GM12878 (cell line): ENCODE measurements at regions not wholly inside any gene's neighbourhood (a gene's known extent, or its start where the extent isn't known, plus 50 kb on each side); places are given as distances from the start of the nearest gene placed in this dataset.

Source experiments
- ASH2L ChIP-seq: fragments of 300-600, 200-600 bp; sonication (generic); IDR thresholded peaks from 2 replicates; pipeline ENCODE4 v1.6.1; 2017; ENCODE audit warnings: low read depth, mild to moderate bottlenecking, borderline replicate concordance
- BACH1 ChIP-seq: fragments of 450-650 bp; IDR thresholded peaks from 2 replicates; pipeline ENCODE4 v1.6.1; 2017; ENCODE audit warnings: mild to moderate bottlenecking, borderline replicate concordance
- BMI1 ChIP-seq: fragments of 450-650 bp; IDR thresholded peaks from 2 replicates; pipeline ENCODE4 v1.6.1; 2016; ENCODE audit warnings: mild to moderate bottlenecking, moderate library complexity, borderline replicate concordance
- CHD4 ChIP-seq: fragments of 200-600 bp; sonication (generic); IDR thresholded peaks from 2 replicates; pipeline ENCODE4 v1.6.1; 2016; ENCODE audit warnings: mild to moderate bottlenecking
- CREM ChIP-seq: IDR thresholded peaks from 2 replicates; pipeline ENCODE4 v1.6.1; 2014; ENCODE audit warnings: antibody characterized with exemption, low read depth
- EED ChIP-seq: sonication (generic); IDR thresholded peaks from 2 replicates; pipeline ENCODE4 v1.6.1; 2016; ENCODE audit warnings: antibody characterized with exemption, low read depth
- ETV6 ChIP-seq, 2 experiments: fragments of 450-650 bp in 1 of 2; IDR thresholded peaks in 1 of 2; conservative IDR thresholded peaks in 1 of 2; 2 replicates each; pipeline ENCODE4 v1.6.1; 2014; ENCODE audit warnings: antibody characterized with exemption in 1 of 2, borderline replicate concordance in 1 of 2, low read depth in 1 of 2, mild to moderate bottlenecking in 1 of 2, moderate library complexity in 1 of 2
- HCFC1 ChIP-seq: fragments of 150-350 bp; IDR thresholded peaks from 2 replicates; pipeline ENCODE4 v1.6.1; 2014; ENCODE audit warnings: low read length
- KDM1A ChIP-seq: fragments of 200-600 bp; sonication (generic); IDR thresholded peaks from 2 replicates; pipeline ENCODE4 v1.6.1; 2016; ENCODE audit warnings: borderline replicate concordance
- KLF5 ChIP-seq: fragments of 450-650 bp; IDR thresholded peaks from 2 replicates; pipeline ENCODE4 v1.6.1; 2014; ENCODE audit warnings: mild to moderate bottlenecking; ENCODE audit not compliant: partially characterized antibody
- MYC ChIP-seq: IDR thresholded peaks from 2 replicates; pipeline ENCODE4 v1.6.1; 2011; ENCODE audit warnings: mild to moderate bottlenecking, low read length, moderate library complexity, inconsistent platforms; ENCODE audit not compliant: insufficient read depth, insufficient replicate concordance, insufficient read length, severe bottlenecking
- NR2C2 ChIP-seq: IDR thresholded peaks from 2 replicates; pipeline ENCODE4 v1.6.1; 2011; ENCODE audit warnings: borderline replicate concordance, low read depth; ENCODE audit not compliant: control insufficient read depth, insufficient read length
- NRF1 ChIP-seq: conservative IDR thresholded peaks from 2 replicates; pipeline ENCODE4 v1.6.1; 2011; ENCODE audit warnings: mild to moderate bottlenecking, low read depth, low read length, improper control_type of control experiment
- PML ChIP-seq: IDR thresholded peaks from 2 replicates; pipeline ENCODE4 v1.6.1; 2012; ENCODE audit warnings: low read length, inconsistent platforms
- POLR2A ChIP-seq: IDR thresholded peaks from 2 replicates; pipeline ENCODE4 v1.6.1; 2011; ENCODE audit warnings: low read depth, mild to moderate bottlenecking, low read length
- POLR2AphosphoS5 ChIP-seq: IDR thresholded peaks from 2 replicates; pipeline ENCODE4 v1.6.1; 2011; ENCODE audit warnings: mild to moderate bottlenecking, low read length, inconsistent platforms
- RCOR1 ChIP-seq: conservative IDR thresholded peaks from 2 replicates; pipeline ENCODE4 v1.6.1; 2012; ENCODE audit warnings: low read depth, low read length, improper control_type of control experiment
- RELA ChIP-seq: fragments of 450-650 bp; IDR thresholded peaks from 2 replicates; pipeline ENCODE4 v1.8.0; 2014; ENCODE audit warnings: borderline replicate concordance; ENCODE audit not compliant: partially characterized antibody
- STAT3 ChIP-seq: IDR thresholded peaks from 2 replicates; pipeline ENCODE4 v1.6.1; 2011; ENCODE audit warnings: low read depth, low read length, improper control_type of control experiment
- SUPT20H ChIP-seq: IDR thresholded peaks from 2 replicates; pipeline ENCODE4 v1.6.1; 2011; ENCODE audit warnings: low read depth, mild to moderate bottlenecking, low read length, moderate library complexity, borderline replicate concordance; ENCODE audit not compliant: control insufficient read depth
- TCF3 ChIP-seq: IDR thresholded peaks from 2 replicates; pipeline ENCODE4 v1.6.1; 2012; ENCODE audit warnings: low read depth, mild to moderate bottlenecking, low read length, borderline replicate concordance; ENCODE audit not compliant: insufficient read depth
- ZNF622 ChIP-seq: fragments of 450-650 bp; IDR thresholded peaks from 2 replicates; pipeline ENCODE4 v1.6.1; 2017; ENCODE audit warnings: mild to moderate bottlenecking, inconsistent platforms
- ZSCAN29 ChIP-seq: fragments of 450-650 bp; IDR thresholded peaks from 2 replicates; pipeline ENCODE4 v1.6.1; 2017; ENCODE audit warnings: mild to moderate bottlenecking, moderate library complexity
- ZZZ3 ChIP-seq: IDR thresholded peaks from 2 replicates; pipeline ENCODE4 v1.6.1; 2011; ENCODE audit warnings: low read depth; ENCODE audit not compliant: control insufficient read depth, insufficient read length
- TF ChIP-seq, protein P1 (sequence below): IDR thresholded peaks from 2 replicates; pipeline ENCODE4 v1.6.1; 2012; ENCODE audit warnings: low read depth, low read length, improper control_type of control experiment
- TF ChIP-seq, protein P2 (sequence below): fragments of 450-650 bp; IDR thresholded peaks from 2 replicates; pipeline ENCODE4 v1.6.1; 2016; ENCODE audit warnings: mild to moderate bottlenecking
- TF ChIP-seq, protein P3 (sequence below): fragments of 450-650 bp; IDR thresholded peaks from 2 replicates; pipeline ENCODE4 v1.6.1; 2016; ENCODE audit warnings: mild to moderate bottlenecking
- TF ChIP-seq, protein P4 (sequence below): fragments of 450-650 bp; IDR thresholded peaks from 2 replicates; pipeline ENCODE4 v1.6.1; 2017; ENCODE audit warnings: mild to moderate bottlenecking, low read depth, inconsistent platforms; ENCODE audit not compliant: poor library complexity, severe bottlenecking

DNA sequence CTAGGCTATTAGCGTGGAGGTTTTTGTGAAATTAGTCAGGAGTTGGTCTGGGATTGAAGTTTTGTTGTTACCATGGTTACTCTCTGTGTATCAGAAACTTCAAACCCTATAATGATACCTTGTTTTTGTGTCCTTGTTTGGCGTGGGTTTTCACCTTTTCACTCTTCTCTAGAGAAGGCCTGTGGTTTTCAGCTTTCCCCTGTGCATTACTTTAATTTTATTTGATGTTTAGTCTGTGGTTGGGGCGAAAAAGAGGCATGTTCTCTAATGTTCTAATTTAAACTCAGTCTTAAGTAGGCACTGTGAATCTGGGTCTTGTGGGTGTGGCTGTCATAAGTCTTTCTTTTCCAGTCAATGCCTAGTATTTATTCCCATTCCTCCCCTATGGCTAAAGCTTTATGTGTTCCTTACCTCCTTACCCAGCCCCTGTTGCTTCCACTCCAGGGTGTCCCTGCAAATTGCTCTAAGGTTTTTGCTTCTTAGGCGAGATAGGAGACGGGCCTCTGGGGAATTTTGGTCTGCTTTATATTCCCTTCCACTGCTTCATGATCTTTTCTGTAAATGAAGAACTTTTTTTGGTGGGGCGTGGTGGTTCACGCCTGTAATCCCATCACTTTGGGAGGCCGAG is 125.1 kb upstream of the XIST start (continued):
- TF ChIP-seq, protein P1, sequence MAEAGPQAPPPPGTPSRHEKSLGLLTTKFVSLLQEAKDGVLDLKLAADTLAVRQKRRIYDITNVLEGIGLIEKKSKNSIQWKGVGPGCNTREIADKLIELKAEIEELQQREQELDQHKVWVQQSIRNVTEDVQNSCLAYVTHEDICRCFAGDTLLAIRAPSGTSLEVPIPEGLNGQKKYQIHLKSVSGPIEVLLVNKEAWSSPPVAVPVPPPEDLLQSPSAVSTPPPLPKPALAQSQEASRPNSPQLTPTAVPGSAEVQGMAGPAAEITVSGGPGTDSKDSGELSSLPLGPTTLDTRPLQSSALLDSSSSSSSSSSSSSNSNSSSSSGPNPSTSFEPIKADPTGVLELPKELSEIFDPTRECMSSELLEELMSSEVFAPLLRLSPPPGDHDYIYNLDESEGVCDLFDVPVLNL, result no peak
- TF ChIP-seq STAT3 (no peak), EED (no peak), ASH2L (no peak), POLR2AphosphoS5 (no peak), BACH1 (no peak), HCFC1 (no peak), ZZZ3 (no peak), PML (no peak), RCOR1 (no peak), ETV6 (conservative IDR thresholded peaks at IDR 0.05 in 1 of 2, IDR thresholded peaks at IDR 0.05 in 1 of 2; ENCODE audit: borderline replicate concordance in 1 of 2, low read depth in 1 of 2) (no peak), NR2C2 (no peak), BMI1 (peak; percentile 99), KLF5 (no peak), KDM1A (no peak), SUPT20H (no peak), CHD4 (no peak), ZSCAN29 (no peak), MYC (no peak), CREM (peak; percentile 38; the same call in 1 of the 2 replicates), POLR2A (no peak), NRF1 (no peak), TCF3 (no peak), RELA (no peak), ZNF622 (no peak)
- TF ChIP-seq, protein P2, sequence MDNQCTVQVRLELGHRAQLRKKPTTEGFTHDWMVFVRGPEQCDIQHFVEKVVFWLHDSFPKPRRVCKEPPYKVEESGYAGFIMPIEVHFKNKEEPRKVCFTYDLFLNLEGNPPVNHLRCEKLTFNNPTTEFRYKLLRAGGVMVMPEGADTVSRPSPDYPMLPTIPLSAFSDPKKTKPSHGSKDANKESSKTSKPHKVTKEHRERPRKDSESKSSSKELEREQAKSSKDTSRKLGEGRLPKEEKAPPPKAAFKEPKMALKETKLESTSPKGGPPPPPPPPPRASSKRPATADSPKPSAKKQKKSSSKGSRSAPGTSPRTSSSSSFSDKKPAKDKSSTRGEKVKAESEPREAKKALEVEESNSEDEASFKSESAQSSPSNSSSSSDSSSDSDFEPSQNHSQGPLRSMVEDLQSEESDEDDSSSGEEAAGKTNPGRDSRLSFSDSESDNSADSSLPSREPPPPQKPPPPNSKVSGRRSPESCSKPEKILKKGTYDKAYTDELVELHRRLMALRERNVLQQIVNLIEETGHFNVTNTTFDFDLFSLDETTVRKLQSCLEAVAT, result no peak
- TF ChIP-seq, protein P3, sequence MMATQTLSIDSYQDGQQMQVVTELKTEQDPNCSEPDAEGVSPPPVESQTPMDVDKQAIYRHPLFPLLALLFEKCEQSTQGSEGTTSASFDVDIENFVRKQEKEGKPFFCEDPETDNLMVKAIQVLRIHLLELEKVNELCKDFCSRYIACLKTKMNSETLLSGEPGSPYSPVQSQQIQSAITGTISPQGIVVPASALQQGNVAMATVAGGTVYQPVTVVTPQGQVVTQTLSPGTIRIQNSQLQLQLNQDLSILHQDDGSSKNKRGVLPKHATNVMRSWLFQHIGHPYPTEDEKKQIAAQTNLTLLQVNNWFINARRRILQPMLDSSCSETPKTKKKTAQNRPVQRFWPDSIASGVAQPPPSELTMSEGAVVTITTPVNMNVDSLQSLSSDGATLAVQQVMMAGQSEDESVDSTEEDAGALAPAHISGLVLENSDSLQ, result no peak
- TF ChIP-seq, protein P4, sequence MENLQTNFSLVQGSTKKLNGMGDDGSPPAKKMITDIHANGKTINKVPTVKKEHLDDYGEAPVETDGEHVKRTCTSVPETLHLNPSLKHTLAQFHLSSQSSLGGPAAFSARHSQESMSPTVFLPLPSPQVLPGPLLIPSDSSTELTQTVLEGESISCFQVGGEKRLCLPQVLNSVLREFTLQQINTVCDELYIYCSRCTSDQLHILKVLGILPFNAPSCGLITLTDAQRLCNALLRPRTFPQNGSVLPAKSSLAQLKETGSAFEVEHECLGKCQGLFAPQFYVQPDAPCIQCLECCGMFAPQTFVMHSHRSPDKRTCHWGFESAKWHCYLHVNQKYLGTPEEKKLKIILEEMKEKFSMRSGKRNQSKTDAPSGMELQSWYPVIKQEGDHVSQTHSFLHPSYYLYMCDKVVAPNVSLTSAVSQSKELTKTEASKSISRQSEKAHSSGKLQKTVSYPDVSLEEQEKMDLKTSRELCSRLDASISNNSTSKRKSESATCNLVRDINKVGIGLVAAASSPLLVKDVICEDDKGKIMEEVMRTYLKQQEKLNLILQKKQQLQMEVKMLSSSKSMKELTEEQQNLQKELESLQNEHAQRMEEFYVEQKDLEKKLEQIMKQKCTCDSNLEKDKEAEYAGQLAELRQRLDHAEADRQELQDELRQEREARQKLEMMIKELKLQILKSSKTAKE, result peak; percentile 81
